ENCODE measurements at regions not wholly inside any gene's neighbourhood (a gene's known extent, or its start where the extent isn't known, plus 50 kb on each side); places are given as distances from the start of the nearest gene placed in this dataset.

- TF ChIP-seq, protein P1, sequence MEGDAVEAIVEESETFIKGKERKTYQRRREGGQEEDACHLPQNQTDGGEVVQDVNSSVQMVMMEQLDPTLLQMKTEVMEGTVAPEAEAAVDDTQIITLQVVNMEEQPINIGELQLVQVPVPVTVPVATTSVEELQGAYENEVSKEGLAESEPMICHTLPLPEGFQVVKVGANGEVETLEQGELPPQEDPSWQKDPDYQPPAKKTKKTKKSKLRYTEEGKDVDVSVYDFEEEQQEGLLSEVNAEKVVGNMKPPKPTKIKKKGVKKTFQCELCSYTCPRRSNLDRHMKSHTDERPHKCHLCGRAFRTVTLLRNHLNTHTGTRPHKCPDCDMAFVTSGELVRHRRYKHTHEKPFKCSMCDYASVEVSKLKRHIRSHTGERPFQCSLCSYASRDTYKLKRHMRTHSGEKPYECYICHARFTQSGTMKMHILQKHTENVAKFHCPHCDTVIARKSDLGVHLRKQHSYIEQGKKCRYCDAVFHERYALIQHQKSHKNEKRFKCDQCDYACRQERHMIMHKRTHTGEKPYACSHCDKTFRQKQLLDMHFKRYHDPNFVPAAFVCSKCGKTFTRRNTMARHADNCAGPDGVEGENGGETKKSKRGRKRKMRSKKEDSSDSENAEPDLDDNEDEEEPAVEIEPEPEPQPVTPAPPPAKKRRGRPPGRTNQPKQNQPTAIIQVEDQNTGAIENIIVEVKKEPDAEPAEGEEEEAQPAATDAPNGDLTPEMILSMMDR (IDR thresholded peaks at IDR 0.05) = no peak
- TF ChIP-seq EZH2 (IDR thresholded peaks at IDR 0.05; ENCODE audit: borderline replicate concordance, insufficient read depth, low read depth, low read length, poor library complexity, severe bottlenecking) = no peak
Observed at GRCh38 chr15:46709460-46710083, 1007.7 kb upstream of the SEMA6D start.

Data from B cell (primary cell).